ENCODE measurements at regions not wholly inside any gene's neighbourhood (a gene's known extent, or its start where the extent isn't known, plus 50 kb on each side); places are given as distances from the start of the nearest gene placed in this dataset.

- intact Hi-C loops (cut with DNase I; ENCODE audit: low total_unique reads): no loop called here
- DNase-seq: no peak
- Histone ChIP-seq H3K9me3 (no peaks in the 10 kb centered on the region), H3K36me3 (no peaks in the 10 kb centered on the region), H3K4me3 (no peak overlapping the region), H3K27ac (no peak overlapping the region), H3K4me1 (peaks cover 0 to 3% (median 0%) of the 10 kb centered on the region in 4 donors), H3K27me3 (no peaks in the 10 kb centered on the region)
- in situ Hi-C loops (cut with MboI; ENCODE audit: low pct_ligation_motif_present in 1 of 4, low pct_unique_long_range_greater_than_20kb in 1 of 4, low sequenced_read_pairs in 3 of 4): no loop called here
- 61 to 78% methylated on average over 3 to 5 of the region's 5 CpGs for WGBS, 2 donors (ENCODE audit: low coverage in 1 of 2)
- TF ChIP-seq CTCF (IDR thresholded peaks at IDR 0.05) (no peak), POLR2AphosphoS5 (IDR thresholded peaks at IDR 0.05) (no peak), POLR2A (IDR thresholded peaks at IDR 0.05) (no peak), EP300 (IDR thresholded peaks at IDR 0.05; ENCODE audit: low read depth) (no peak)
Measured at GRCh38 chr1:67604778-67605177, 80.2 kb upstream of the GADD45A start.

- no peak for TF ChIP-seq POLR2AphosphoS5 (IDR thresholded peaks at IDR 0.05)
- TF ChIP-seq POLR2A (IDR thresholded peaks at IDR 0.05): no peak
- TF ChIP-seq CTCF (IDR thresholded peaks at IDR 0.05): no peak
- no peak for TF ChIP-seq EP300 (IDR thresholded peaks at IDR 0.05; ENCODE audit: low read depth)
- no peak overlapping the region for H3K27ac ChIP-seq
Measured at GRCh38 chr1:67605209-67605780, 79.7 kb upstream of the GADD45A start.

GRCh38 chr1:67607286-67607685 lies 77.7 kb upstream of the GADD45A start:
- TF ChIP-seq EP300 (IDR thresholded peaks at IDR 0.05; ENCODE audit: low read depth) (no peak), POLR2A (IDR thresholded peaks at IDR 0.05) (no peak), POLR2AphosphoS5 (IDR thresholded peaks at IDR 0.05) (no peak), CTCF (IDR thresholded peaks at IDR 0.05) (no peak)
- Histone ChIP-seq H3K4me3 (no peak overlapping the region), H3K4me1 (no peaks in the 10 kb centered on the region), H3K27ac (no peak overlapping the region), H3K9me3 (no peaks in the 10 kb centered on the region), H3K36me3 (no peaks in the 10 kb centered on the region), H3K27me3 (no peaks in the 10 kb centered on the region)
- DNase-seq: no peak
- in situ Hi-C loops (cut with MboI; ENCODE audit: low pct_ligation_motif_present in 1 of 4, low pct_unique_long_range_greater_than_20kb in 1 of 4, low sequenced_read_pairs in 3 of 4): no loop called here
- WGBS, 2 donors (ENCODE audit: low coverage in 1 of 2): 70% methylated on average over 4 of the region's 4 CpGs; no CpG with 5 or more reads in 1 of the 2 donors
- intact Hi-C loops (cut with DNase I; ENCODE audit: low total_unique reads): no loop called here

More at GRCh38 chr1:67605209-67605780, 79.7 kb upstream of the GADD45A start:
- Histone ChIP-seq H3K4me3 (no peak overlapping the region), H3K27me3 (no peaks in the 10 kb centered on the region), H3K4me1 (peaks cover 0 to 3% (median 0%) of the 10 kb centered on the region in 4 donors), H3K9me3 (no peaks in the 10 kb centered on the region), H3K36me3 (no peaks in the 10 kb centered on the region)
- intact Hi-C loops (cut with DNase I; ENCODE audit: low total_unique reads) (no loop called here), in situ Hi-C loops (cut with MboI; ENCODE audit: low pct_ligation_motif_present in 1 of 4, low pct_unique_long_range_greater_than_20kb in 1 of 4, low sequenced_read_pairs in 3 of 4) (no loop called here)
- DNase-seq: no peak
- 91 to 100% methylated on average over 3 to 7 of the region's 7 CpGs for WGBS, 2 donors (ENCODE audit: low coverage in 1 of 2)

- no peak for TF ChIP-seq POLR2A (IDR thresholded peaks at IDR 0.05)
- 88 to 90% methylated on average over 6 of the region's 6 CpGs for WGBS, 2 donors (ENCODE audit: low coverage in 1 of 2)
- in situ Hi-C loops (cut with MboI; ENCODE audit: low pct_ligation_motif_present in 1 of 4, low pct_unique_long_range_greater_than_20kb in 1 of 4, low sequenced_read_pairs in 3 of 4): no loop called here
Measured at GRCh38 chr1:67607699-67608098, 77.3 kb upstream of the GADD45A start.

More at GRCh38 chr1:67607699-67608098, 77.3 kb upstream of the GADD45A start:
- no peaks in the 10 kb centered on the region for H3K4me1 ChIP-seq
- H3K36me3 ChIP-seq: no peaks in the 10 kb centered on the region
- intact Hi-C loops (cut with DNase I; ENCODE audit: low total_unique reads): no loop called here
- DNase-seq: no peak
- no peak overlapping the region for H3K4me3 ChIP-seq
- H3K9me3 ChIP-seq: no peaks in the 10 kb centered on the region
- no peak overlapping the region for H3K27ac ChIP-seq
- no peaks in the 10 kb centered on the region for H3K27me3 ChIP-seq

Measured in transverse colon (tissue), 4 donors.